ENCODE measurements at regions not wholly inside any gene's neighbourhood (a gene's known extent, or its start where the extent isn't known, plus 50 kb on each side); places are given as distances from the start of the nearest gene placed in this dataset.

- WGBS (ENCODE audit: extremely low coverage, insufficient coverage, insufficient read length), result no CpG with 5 or more reads among the region's 3 CpGs
- H3K4me2 ChIP-seq (ENCODE audit: low read length), result no peak overlapping the region
- H3K27me3 ChIP-seq (ENCODE audit: insufficient read depth, low read length), result no peaks in the 10 kb centered on the region
These were observed 370.8 kb upstream of the C11orf87 start for GRCh38 chr11:109051200-109051599.

GRCh38 chr11:109059402-109059801 is 362.6 kb upstream of the C11orf87 start:
- no CpG with 5 or more reads among the region's 5 CpGs for whole genome bisulfite sequencing (ENCODE audit: extremely low coverage, insufficient coverage, insufficient read length)
- no peaks in the 10 kb centered on the region for H3K27me3 ChIP-seq (ENCODE audit: insufficient read depth, low read length)

More at GRCh38 chr11:109051200-109051599, 370.8 kb upstream of the C11orf87 start:
- H2BK5ac ChIP-seq (ENCODE audit: low read depth, low read length, poor library complexity), result no peak overlapping the region
- H4K12ac ChIP-seq (ENCODE audit: low read depth, low read length), result no peak overlapping the region
- no peak for DNase-seq
- H4K8ac ChIP-seq (ENCODE audit: low read depth, low read length), result no peak overlapping the region
- no peak overlapping the region for H3K4ac ChIP-seq (ENCODE audit: low read depth, low read length)
- no peak overlapping the region for H3K18ac ChIP-seq (ENCODE audit: low read length)
- H3K4me3 ChIP-seq (ENCODE audit: low read depth, low read length), result no peak overlapping the region
- H2BK12ac ChIP-seq (ENCODE audit: low read length), result no peak overlapping the region
- no peak overlapping the region for H2AFZ ChIP-seq (ENCODE audit: insufficient read depth, low read length, poor library complexity)
- no peak overlapping the region for H4K91ac ChIP-seq (ENCODE audit: low read depth, low read length)
- H3K79me1 ChIP-seq (ENCODE audit: low read length), result no peaks in the 10 kb centered on the region
- no peak overlapping the region for H3K14ac ChIP-seq (ENCODE audit: low read length)
- no peak overlapping the region for H3K9ac ChIP-seq (ENCODE audit: low read length)
- no peak overlapping the region for H3K27ac ChIP-seq (ENCODE audit: low read depth, low read length)
- no peaks in the 10 kb centered on the region for H3K9me3 ChIP-seq (ENCODE audit: insufficient read depth, low read depth, low read length)
- H3K23ac ChIP-seq (ENCODE audit: low read length), result no peak overlapping the region
- H2AK5ac ChIP-seq (ENCODE audit: low read length), result no peak overlapping the region
- H2BK120ac ChIP-seq (ENCODE audit: insufficient read depth, low read length, poor library complexity), result no peak overlapping the region
- H3K36me3 ChIP-seq (ENCODE audit: control insufficient read depth in 1 of 2, insufficient read depth in 2 of 2, low read length in 2 of 2), result no peaks in the 10 kb centered on the region
- H3K79me2 ChIP-seq (ENCODE audit: control insufficient read depth, insufficient read depth, low read length, poor library complexity), result no peaks in the 10 kb centered on the region
- H3K4me1 ChIP-seq (ENCODE audit: control insufficient read depth in 1 of 2, insufficient read depth in 2 of 2, low read length in 2 of 2), result no peaks in the 10 kb centered on the region

GRCh38 chr11:109061394-109061793 is 360.6 kb upstream of the C11orf87 start:
- H4K91ac ChIP-seq (ENCODE audit: low read depth, low read length), result no peak overlapping the region
- H2AFZ ChIP-seq (ENCODE audit: insufficient read depth, low read length, poor library complexity), result no peak overlapping the region
- no peak overlapping the region for H2BK12ac ChIP-seq (ENCODE audit: low read length)
- no peak overlapping the region for H2BK5ac ChIP-seq (ENCODE audit: low read depth, low read length, poor library complexity)
- no peak overlapping the region for H3K4me3 ChIP-seq (ENCODE audit: low read depth, low read length)
- H3K4me2 ChIP-seq (ENCODE audit: low read length), result no peak overlapping the region
- H3K14ac ChIP-seq (ENCODE audit: low read length), result no peak overlapping the region
- H3K18ac ChIP-seq (ENCODE audit: low read length), result no peak overlapping the region
- DNase-seq, result no peak
- H4K12ac ChIP-seq (ENCODE audit: low read depth, low read length), result no peak overlapping the region
- no peaks in the 10 kb centered on the region for H3K79me2 ChIP-seq (ENCODE audit: control insufficient read depth, insufficient read depth, low read length, poor library complexity)
- no peak overlapping the region for H2AK5ac ChIP-seq (ENCODE audit: low read length)
- H3K36me3 ChIP-seq (ENCODE audit: control insufficient read depth in 1 of 2, insufficient read depth in 2 of 2, low read length in 2 of 2), result no peaks in the 10 kb centered on the region
- H3K27ac ChIP-seq (ENCODE audit: low read depth, low read length), result no peak overlapping the region
- WGBS (ENCODE audit: extremely low coverage, insufficient coverage, insufficient read length), result no CpG with 5 or more reads among the region's 1 CpG
- no peaks in the 10 kb centered on the region for H3K9me3 ChIP-seq (ENCODE audit: insufficient read depth, low read depth, low read length)
- no peak overlapping the region for H3K9ac ChIP-seq (ENCODE audit: low read length)
- no peak overlapping the region for H3K4ac ChIP-seq (ENCODE audit: low read depth, low read length)
- no peaks in the 10 kb centered on the region for H3K4me1 ChIP-seq (ENCODE audit: control insufficient read depth in 1 of 2, insufficient read depth in 2 of 2, low read length in 2 of 2)
- H3K23ac ChIP-seq (ENCODE audit: low read length), result no peak overlapping the region
- no peaks in the 10 kb centered on the region for H3K27me3 ChIP-seq (ENCODE audit: insufficient read depth, low read length)
- no peak overlapping the region for H2BK120ac ChIP-seq (ENCODE audit: insufficient read depth, low read length, poor library complexity)
- H3K79me1 ChIP-seq (ENCODE audit: low read length), result no peaks in the 10 kb centered on the region
- no peak overlapping the region for H4K8ac ChIP-seq (ENCODE audit: low read depth, low read length)

More at GRCh38 chr11:109059402-109059801, 362.6 kb upstream of the C11orf87 start:
- Histone ChIP-seq H3K23ac (ENCODE audit: low read length) (no peak overlapping the region), H3K14ac (ENCODE audit: low read length) (no peak overlapping the region), H3K4me2 (ENCODE audit: low read length) (no peak overlapping the region), H3K79me1 (ENCODE audit: low read length) (no peaks in the 10 kb centered on the region), H3K9ac (ENCODE audit: low read length) (no peak overlapping the region), H3K79me2 (ENCODE audit: control insufficient read depth, insufficient read depth, low read length, poor library complexity) (no peaks in the 10 kb centered on the region), H2AK5ac (ENCODE audit: low read length) (no peak overlapping the region), H2BK120ac (ENCODE audit: insufficient read depth, low read length, poor library complexity) (no peak overlapping the region), H2BK5ac (ENCODE audit: low read depth, low read length, poor library complexity) (no peak overlapping the region), H2BK12ac (ENCODE audit: low read length) (no peak overlapping the region), H4K91ac (ENCODE audit: low read depth, low read length) (no peak overlapping the region), H4K12ac (ENCODE audit: low read depth, low read length) (no peak overlapping the region), H2AFZ (ENCODE audit: insufficient read depth, low read length, poor library complexity) (no peak overlapping the region), H3K9me3 (ENCODE audit: insufficient read depth, low read depth, low read length) (no peaks in the 10 kb centered on the region), H4K8ac (ENCODE audit: low read depth, low read length) (no peak overlapping the region), H3K27ac (ENCODE audit: low read depth, low read length) (no peak overlapping the region), H3K4me3 (ENCODE audit: low read depth, low read length) (no peak overlapping the region), H3K18ac (ENCODE audit: low read length) (no peak overlapping the region), H3K4ac (ENCODE audit: low read depth, low read length) (no peak overlapping the region), H3K4me1 (ENCODE audit: control insufficient read depth in 1 of 2, insufficient read depth in 2 of 2, low read length in 2 of 2) (no peaks in the 10 kb centered on the region), H3K36me3 (ENCODE audit: control insufficient read depth in 1 of 2, insufficient read depth in 2 of 2, low read length in 2 of 2) (no peaks in the 10 kb centered on the region)
- DNase-seq, result no peak

DNA sequence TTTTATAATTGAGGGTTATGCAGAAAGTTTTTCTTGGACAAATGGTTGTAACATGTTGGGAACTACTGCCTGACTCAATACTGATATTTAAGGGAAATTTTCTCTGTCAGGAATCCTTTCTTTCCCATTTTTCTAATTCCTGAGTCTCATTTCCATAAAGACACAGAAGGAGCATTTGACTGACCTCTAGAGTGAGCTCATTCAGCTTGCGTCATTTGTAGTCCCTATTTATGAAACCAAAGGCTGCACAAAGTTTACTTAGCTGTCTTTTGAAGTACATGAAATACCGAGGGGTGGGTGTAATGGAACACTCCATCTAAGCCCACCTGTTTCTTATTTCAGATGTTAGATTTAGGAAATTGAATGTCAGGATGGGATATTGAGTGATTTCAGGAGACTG is 359.5 kb upstream of the C11orf87 start:
- no peak overlapping the region for H3K14ac ChIP-seq (ENCODE audit: low read length)
- no peak overlapping the region for H3K27ac ChIP-seq (ENCODE audit: low read depth, low read length)
- no peak overlapping the region for H3K23ac ChIP-seq (ENCODE audit: low read length)
- H4K12ac ChIP-seq (ENCODE audit: low read depth, low read length), result no peak overlapping the region
- no peak overlapping the region for H2AK5ac ChIP-seq (ENCODE audit: low read length)
- no peak overlapping the region for H2BK5ac ChIP-seq (ENCODE audit: low read depth, low read length, poor library complexity)
- H3K9ac ChIP-seq (ENCODE audit: low read length), result no peak overlapping the region
- no peak overlapping the region for H4K8ac ChIP-seq (ENCODE audit: low read depth, low read length)
- peaks cover 2% of the 10 kb centered on the region for H3K9me3 ChIP-seq (ENCODE audit: insufficient read depth, low read depth, low read length)
- no peak overlapping the region for H3K18ac ChIP-seq (ENCODE audit: low read length)
- no CpG with 5 or more reads among the region's 2 CpGs for WGBS (ENCODE audit: extremely low coverage, insufficient coverage, insufficient read length)
- H3K27me3 ChIP-seq (ENCODE audit: insufficient read depth, low read length), result no peaks in the 10 kb centered on the region
- no peaks in the 10 kb centered on the region for H3K79me2 ChIP-seq (ENCODE audit: control insufficient read depth, insufficient read depth, low read length, poor library complexity)
- H3K4me1 ChIP-seq (ENCODE audit: control insufficient read depth in 1 of 2, insufficient read depth in 2 of 2, low read length in 2 of 2), result no peaks in the 10 kb centered on the region
- H2AFZ ChIP-seq (ENCODE audit: insufficient read depth, low read length, poor library complexity), result no peak overlapping the region
- no peak overlapping the region for H4K91ac ChIP-seq (ENCODE audit: low read depth, low read length)
- H3K4me3 ChIP-seq (ENCODE audit: low read depth, low read length), result no peak overlapping the region
- no peaks in the 10 kb centered on the region for H3K79me1 ChIP-seq (ENCODE audit: low read length)
- no peaks in the 10 kb centered on the region for H3K36me3 ChIP-seq (ENCODE audit: control insufficient read depth in 1 of 2, insufficient read depth in 2 of 2, low read length in 2 of 2)
- no peak overlapping the region for H2BK120ac ChIP-seq (ENCODE audit: insufficient read depth, low read length, poor library complexity)
- DNase-seq, result peak in 1 of 2 donors; percentile 23
- H3K4ac ChIP-seq (ENCODE audit: low read depth, low read length), result no peak overlapping the region
- H3K4me2 ChIP-seq (ENCODE audit: low read length), result no peak overlapping the region
- no peak overlapping the region for H2BK12ac ChIP-seq (ENCODE audit: low read length)

Measured in trophoblast cell (in vitro differentiated cells and primary cell).